Neural crest cell (in vitro differentiated cells): ENCODE measurements at regions not wholly inside any gene's neighbourhood (a gene's known extent, or its start where the extent isn't known, plus 50 kb on each side); places are given as distances from the start of the nearest gene placed in this dataset.

Experiments used
- DNase-seq: peaks from one replicate; pipeline ENCODE4 v3.0.0; 2021; ENCODE audit warnings: low read depth, mixed read lengths, low spot score
- H3K27ac Mint-ChIP-seq: one replicate; pipeline ENCODE4 v1.8.0; 2021; ENCODE audit warnings: mild to moderate bottlenecking, mixed read lengths; ENCODE audit not compliant: unreplicated experiment
- H3K27me3 Mint-ChIP-seq: 2 replicates; pipeline ENCODE4 v1.8.0; 2021; ENCODE audit warnings: low read depth, mild to moderate bottlenecking, mixed read lengths
- H3K36me3 Mint-ChIP-seq: 2 replicates; pipeline ENCODE4 v1.8.0; 2021; ENCODE audit warnings: low read depth, mild to moderate bottlenecking, mixed read lengths
- H3K4me1 Mint-ChIP-seq: 2 replicates; pipeline ENCODE4 v1.8.0; 2021; ENCODE audit warnings: mixed read lengths
- H3K4me3 Mint-ChIP-seq: one replicate; pipeline ENCODE4 v1.8.0; 2021; ENCODE audit warnings: mild to moderate bottlenecking, mixed read lengths
- H3K9me3 Mint-ChIP-seq: 2 replicates; pipeline ENCODE4 v1.8.0; 2021; ENCODE audit warnings: mixed read lengths
- CTCF ChIP-seq: fragments of 200-600 bp; sonication (generic); conservative IDR thresholded peaks from 2 replicates; pipeline ENCODE4 v1.5.0; 2021; ENCODE audit warnings: antibody characterized with exemption, mild to moderate bottlenecking

GRCh38 chr21:41582866-41583265, 74.9 kb upstream of the TMPRSS2 start:
- Mint-ChIP-seq H3K4me3 (no peak overlapping the region), H3K4me1 (no peaks in the 10 kb centered on the region), H3K27me3 (no peaks in the 10 kb centered on the region), H3K9me3 (peaks cover 3% of the 10 kb centered on the region), H3K36me3 (peaks cover 3% of the 10 kb centered on the region), H3K27ac (no peak overlapping the region)
- no peak for TF ChIP-seq CTCF
- DNase-seq = no peak

GRCh38 chr21:41582298-41582840, 74.4 kb upstream of the TMPRSS2 start:
- Mint-ChIP-seq H3K9me3 (peaks cover 6% of the 10 kb centered on the region), H3K27me3 (no peaks in the 10 kb centered on the region), H3K4me3 (no peak overlapping the region), H3K27ac (no peak overlapping the region), H3K36me3 (peaks cover 3% of the 10 kb centered on the region), H3K4me1 (no peaks in the 10 kb centered on the region)
- no peak for DNase-seq
- TF ChIP-seq CTCF = no peak

- Mint-ChIP-seq H3K9me3 (peaks cover 9% of the 10 kb centered on the region), H3K4me3 (no peak overlapping the region), H3K27me3 (no peaks in the 10 kb centered on the region), H3K27ac (no peak overlapping the region), H3K4me1 (no peaks in the 10 kb centered on the region), H3K36me3 (peaks cover 3% of the 10 kb centered on the region)
- no peak for DNase-seq
- no peak for TF ChIP-seq CTCF
Measured at GRCh38 chr21:41581592-41582228, 73.8 kb upstream of the TMPRSS2 start.

- H3K4me3 Mint-ChIP-seq = no peak overlapping the region
Measured at GRCh38 chr21:41580758-41581554, 73.0 kb upstream of the TMPRSS2 start.

GRCh38 chr21:41579692-41580091, 71.7 kb upstream of the TMPRSS2 start:
- Mint-ChIP-seq H3K27me3 (no peaks in the 10 kb centered on the region), H3K9me3 (peaks cover 12% of the 10 kb centered on the region), H3K4me3 (no peak overlapping the region), H3K36me3 (peaks cover 6% of the 10 kb centered on the region), H3K27ac (no peak overlapping the region), H3K4me1 (no peaks in the 10 kb centered on the region)
- DNase-seq = no peak
- TF ChIP-seq CTCF = no peak

More at GRCh38 chr21:41580758-41581554, 73.0 kb upstream of the TMPRSS2 start:
- no peak for TF ChIP-seq CTCF
- H3K27ac Mint-ChIP-seq = peak overlapping the region; percentile 31
- peaks cover 9% of the 10 kb centered on the region for H3K9me3 Mint-ChIP-seq
- DNase-seq = no peak
- H3K27me3 Mint-ChIP-seq = no peaks in the 10 kb centered on the region
- peaks cover 3% of the 10 kb centered on the region for H3K36me3 Mint-ChIP-seq
- H3K4me1 Mint-ChIP-seq = no peaks in the 10 kb centered on the region
